ENCODE measurements at regions not wholly inside any gene's neighbourhood (a gene's known extent, or its start where the extent isn't known, plus 50 kb on each side); places are given as distances from the start of the nearest gene placed in this dataset.

DNA sequence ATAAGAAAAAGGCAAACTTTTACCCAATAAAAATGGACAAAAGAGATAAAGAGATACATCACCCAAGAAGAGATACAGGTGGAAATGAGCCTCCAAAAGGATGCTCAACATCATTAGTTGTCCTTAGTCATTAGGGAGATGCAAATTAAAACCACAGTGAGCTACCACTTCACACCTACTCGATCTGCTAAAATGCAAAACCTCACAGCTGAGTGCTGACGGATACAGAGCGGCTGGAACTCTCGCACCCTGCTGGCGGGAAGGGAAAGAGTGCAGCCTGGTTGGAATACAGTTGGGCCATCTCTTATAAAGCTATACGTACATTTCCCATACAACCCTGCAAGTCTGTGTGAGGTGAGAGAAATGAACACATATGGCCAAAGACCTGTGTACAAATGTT is 78.5 kb upstream of the PRR20G start:
- no peak overlapping the region for H3K4me3 Mint-ChIP-seq
- Histone ChIP-seq H3K9me3 (ENCODE audit: control insufficient read depth, low read depth, low read length) (no peaks in the 10 kb centered on the region), H3K9ac (ENCODE audit: extremely low read depth, insufficient read length, low read length) (no peak overlapping the region), H2BK12ac (ENCODE audit: insufficient read length, low read depth, low read length) (no peak overlapping the region), H4K91ac (ENCODE audit: insufficient read length, low read depth, low read length) (no peak overlapping the region), H2BK120ac (ENCODE audit: low read depth, low read length, poor library complexity, severe bottlenecking) (no peak overlapping the region), H2BK20ac (ENCODE audit: low read depth, low read length, poor library complexity, severe bottlenecking) (no peak overlapping the region), H3T11ph (ENCODE audit: low read length) (no peak overlapping the region), H3K27me3 (ENCODE audit: insufficient read depth, low read length) (no peaks in the 10 kb centered on the region), H3K18ac (ENCODE audit: insufficient read length, low read depth, low read length) (no peak overlapping the region), H2AK5ac (ENCODE audit: insufficient read length, low read length) (no peak overlapping the region), H3K14ac (ENCODE audit: insufficient read depth, low read length) (no peak overlapping the region), H4K8ac (replicated peaks; ENCODE audit: insufficient read length, low read depth, low read length) (no peak overlapping the region), H2AFZ (ENCODE audit: low read length) (no peak overlapping the region), H3K4me2 (ENCODE audit: insufficient read depth, insufficient read length, low read length) (no peak overlapping the region), H3K23me2 (ENCODE audit: insufficient read length, low read depth, low read length, poor library complexity, severe bottlenecking) (no peaks in the 10 kb centered on the region), H2BK15ac (ENCODE audit: low read depth, low read length) (no peak overlapping the region), H3K56ac (ENCODE audit: insufficient read length, low read depth, low read length) (no peak overlapping the region), H4K5ac (ENCODE audit: insufficient read length, low read depth, low read length) (no peak overlapping the region), H2BK5ac (ENCODE audit: insufficient read length, low read length) (no peak overlapping the region), H4K20me1 (ENCODE audit: control insufficient read depth, insufficient read depth, insufficient read length) (no peaks in the 10 kb centered on the region), H3K4me1 (ENCODE audit: insufficient read depth, low read length) (no peaks in the 10 kb centered on the region), H3K79me1 (ENCODE audit: insufficient read depth, low read depth, low read length, poor library complexity, severe bottlenecking) (no peaks in the 10 kb centered on the region), H3K4ac (ENCODE audit: low read depth, low read length) (no peak overlapping the region), H3K23ac (ENCODE audit: insufficient read length, low read depth, low read length) (no peak overlapping the region), H3K27ac (ENCODE audit: insufficient read length, low read depth, low read length) (no peak overlapping the region), H3K79me2 (ENCODE audit: insufficient read depth, low read length) (no peaks in the 10 kb centered on the region)
- no CpG with 5 or more reads among the region's 6 CpGs for WGBS (ENCODE audit: extremely low coverage, insufficient read length, low lambda C conversion rate)
- peak; percentile 51 for DNase-seq
- no peak overlapping the region for H3K27ac Mint-ChIP-seq
- no peaks in the 10 kb centered on the region for H3K9me3 Mint-ChIP-seq
- H3K4me1 Mint-ChIP-seq, result peaks cover 9 to 28% of the 10 kb centered on the region in 2 experiments
- H3K27me3 Mint-ChIP-seq (ENCODE audit: low read depth), result peaks cover 11% of the 10 kb centered on the region
- no peaks in the 10 kb centered on the region for H3K36me3 Mint-ChIP-seq (ENCODE audit: insufficient read depth in 1 of 3, low read depth in 3 of 3)
- TF ChIP-seq, protein P1, sequence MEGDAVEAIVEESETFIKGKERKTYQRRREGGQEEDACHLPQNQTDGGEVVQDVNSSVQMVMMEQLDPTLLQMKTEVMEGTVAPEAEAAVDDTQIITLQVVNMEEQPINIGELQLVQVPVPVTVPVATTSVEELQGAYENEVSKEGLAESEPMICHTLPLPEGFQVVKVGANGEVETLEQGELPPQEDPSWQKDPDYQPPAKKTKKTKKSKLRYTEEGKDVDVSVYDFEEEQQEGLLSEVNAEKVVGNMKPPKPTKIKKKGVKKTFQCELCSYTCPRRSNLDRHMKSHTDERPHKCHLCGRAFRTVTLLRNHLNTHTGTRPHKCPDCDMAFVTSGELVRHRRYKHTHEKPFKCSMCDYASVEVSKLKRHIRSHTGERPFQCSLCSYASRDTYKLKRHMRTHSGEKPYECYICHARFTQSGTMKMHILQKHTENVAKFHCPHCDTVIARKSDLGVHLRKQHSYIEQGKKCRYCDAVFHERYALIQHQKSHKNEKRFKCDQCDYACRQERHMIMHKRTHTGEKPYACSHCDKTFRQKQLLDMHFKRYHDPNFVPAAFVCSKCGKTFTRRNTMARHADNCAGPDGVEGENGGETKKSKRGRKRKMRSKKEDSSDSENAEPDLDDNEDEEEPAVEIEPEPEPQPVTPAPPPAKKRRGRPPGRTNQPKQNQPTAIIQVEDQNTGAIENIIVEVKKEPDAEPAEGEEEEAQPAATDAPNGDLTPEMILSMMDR (conservative IDR thresholded peaks at IDR 0.05), result peak; percentile 52; the same call in 2 of the 3 replicates
